Vagina (tissue), 2 donors: ENCODE measurements at regions not wholly inside any gene's neighbourhood (a gene's known extent, or its start where the extent isn't known, plus 50 kb on each side); places are given as distances from the start of the nearest gene placed in this dataset.

Source experiments
- DNase-seq, 2 donors: peaks; one replicate each; pipeline ENCODE4 v3.0.0-alpha.2; 2017; ENCODE audit errors: extremely low spot score in 2 of 2
- H3K27ac ChIP-seq: fragments of 200-600 bp; sonication (generic); one replicate; pipeline ENCODE4 v1.5.1; 2019
- H3K27me3 ChIP-seq: fragments of 200-600 bp; sonication (generic); one replicate; pipeline ENCODE4 v1.5.1; 2019
- H3K36me3 ChIP-seq, 2 donors: fragments of 200-600 bp; sonication (generic); one replicate each; pipeline ENCODE4 v1.5.1; 2017 to 2019
- H3K4me1 ChIP-seq: fragments of 200-600 bp; sonication (generic); one replicate; pipeline ENCODE4 v1.5.1; 2019
- H3K4me3 ChIP-seq, 2 donors: fragments of 200-600 bp; sonication (generic); 1 replicate in 1 of 2; 2 replicates in 1 of 2; pipeline ENCODE4 v1.5.1; 2016 to 2019
- H3K9me3 ChIP-seq: fragments of 200-600 bp; sonication (generic); one replicate; pipeline ENCODE4 v1.5.1; 2019
- CTCF ChIP-seq, 3 experiments: fragments of 450-650 bp in 2 of 3; fragments of 200-600 bp in 1 of 3; sonication (generic) in 1 of 3; IDR thresholded peaks; one replicate each; pipeline ENCODE4 v1.5.1; 2017 to 2019; ENCODE audit warnings: antibody characterized with exemption in 3 of 3, mild to moderate bottlenecking in 2 of 3, moderate library complexity in 2 of 3
- POLR2A ChIP-seq, 2 donors: fragments of 450-650 bp; IDR thresholded peaks; one replicate each; pipeline ENCODE4 v1.6.1; 2017; ENCODE audit warnings: antibody characterized with exemption in 2 of 2, mild to moderate bottlenecking in 2 of 2, moderate library complexity in 2 of 2
- POLR2AphosphoS5 ChIP-seq, 2 donors: sonication (generic); formaldehyde crosslinking; IDR thresholded peaks; one replicate each; pipeline ENCODE4 v1.9.0; 2017; ENCODE audit warnings: antibody characterized with exemption in 2 of 2, mild to moderate bottlenecking in 2 of 2, low read depth in 1 of 2; ENCODE audit not compliant: insufficient read depth in 1 of 2
- intact Hi-C: fragments of 100-400 bp; cut with DNase I; formaldehyde crosslinking; loops from one replicate; pipeline ENCODE4 v1.15.1; 2023

- no peak for DNase-seq
- TF ChIP-seq POLR2AphosphoS5 (IDR thresholded peaks at IDR 0.05; ENCODE audit: insufficient read depth in 1 of 2, low read depth in 1 of 2) = no peak
- TF ChIP-seq POLR2A (IDR thresholded peaks at IDR 0.05) = no peak
- no peak for TF ChIP-seq CTCF (IDR thresholded peaks at IDR 0.05)
- intact Hi-C loops = no loop called here
These were observed 359.1 kb upstream of the RAB6C start for GRCh38 chr2:129620411-129620810.

DNA sequence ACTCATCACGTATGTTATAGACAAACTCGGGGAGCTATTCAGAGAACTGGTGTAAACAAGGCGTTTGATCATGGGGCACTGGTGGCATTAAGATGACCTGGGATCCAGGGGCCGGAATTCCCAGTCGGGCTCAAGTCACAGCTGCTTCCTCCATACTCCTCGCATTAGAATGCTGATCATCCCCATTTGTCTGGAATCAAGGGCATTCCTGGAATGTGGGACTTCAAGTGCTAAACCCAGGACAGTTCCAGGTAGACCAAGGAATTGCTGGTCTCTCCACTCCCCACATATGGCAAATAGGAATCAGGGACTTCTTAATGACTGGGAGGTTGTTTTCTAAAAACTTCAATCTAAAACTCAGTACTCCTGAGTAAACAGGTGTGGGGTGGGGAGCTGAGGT is 355.7 kb upstream of the RAB6C start:
- Histone ChIP-seq H3K27ac (no peak overlapping the region), H3K9me3 (no peaks in the 10 kb centered on the region), H3K4me3 (no peak overlapping the region), H3K4me1 (no peaks in the 10 kb centered on the region), H3K36me3 (no peaks in the 10 kb centered on the region), H3K27me3 (no peaks in the 10 kb centered on the region)
- no peak for TF ChIP-seq POLR2AphosphoS5 (IDR thresholded peaks at IDR 0.05; ENCODE audit: insufficient read depth in 1 of 2, low read depth in 1 of 2)
- TF ChIP-seq POLR2A (IDR thresholded peaks at IDR 0.05) = no peak
- TF ChIP-seq CTCF (IDR thresholded peaks at IDR 0.05) = no peak
- intact Hi-C loops = no loop called here
- DNase-seq = no peak

More at GRCh38 chr2:129620411-129620810, 359.1 kb upstream of the RAB6C start:
- Histone ChIP-seq H3K4me3 (no peak overlapping the region), H3K27ac (no peak overlapping the region), H3K27me3 (no peaks in the 10 kb centered on the region), H3K36me3 (no peaks in the 10 kb centered on the region), H3K9me3 (no peaks in the 10 kb centered on the region), H3K4me1 (no peaks in the 10 kb centered on the region)

DNA sequence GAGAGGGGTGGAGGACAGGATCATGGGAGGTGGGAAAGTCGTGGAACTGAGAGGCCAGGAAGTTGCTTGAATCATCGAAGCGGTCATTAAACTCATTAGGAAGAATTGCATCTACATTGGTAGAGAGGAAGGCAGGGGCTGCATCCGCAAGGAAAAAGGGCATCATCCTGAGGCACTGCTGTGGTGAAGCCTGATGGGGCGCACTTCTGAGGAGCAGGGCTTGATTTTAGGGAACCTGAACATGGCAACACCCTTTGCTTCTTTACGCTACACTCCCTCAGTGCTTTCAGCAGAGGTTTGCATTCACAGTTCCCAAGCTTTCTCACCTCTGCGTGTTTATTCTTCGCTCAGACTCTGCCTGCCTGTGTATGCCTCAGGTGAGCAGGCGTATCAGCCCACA is 352.0 kb upstream of the RAB6C start:
- Histone ChIP-seq H3K9me3 (no peaks in the 10 kb centered on the region), H3K27ac (no peak overlapping the region), H3K4me1 (no peaks in the 10 kb centered on the region), H3K27me3 (no peaks in the 10 kb centered on the region), H3K4me3 (no peak overlapping the region), H3K36me3 (no peaks in the 10 kb centered on the region)
- intact Hi-C loops = no loop called here
- TF ChIP-seq CTCF (IDR thresholded peaks at IDR 0.05) (no peak), POLR2AphosphoS5 (IDR thresholded peaks at IDR 0.05; ENCODE audit: insufficient read depth in 1 of 2, low read depth in 1 of 2) (no peak), POLR2A (IDR thresholded peaks at IDR 0.05) (no peak)
- peak in 1 of 2 donors; percentile 60 for DNase-seq

GRCh38 chr2:129636692-129637091 is 342.8 kb upstream of the RAB6C start:
- no peaks in the 10 kb centered on the region for H3K27me3 ChIP-seq
- intact Hi-C loops = no loop called here
- no peaks in the 10 kb centered on the region for H3K36me3 ChIP-seq
- H3K4me3 ChIP-seq = no peak overlapping the region
- no peak overlapping the region for H3K27ac ChIP-seq
- peak in 1 of 2 donors; percentile 82 for DNase-seq
- H3K4me1 ChIP-seq = no peaks in the 10 kb centered on the region
- H3K9me3 ChIP-seq = no peaks in the 10 kb centered on the region
- TF ChIP-seq POLR2A (IDR thresholded peaks at IDR 0.05) (no peak), CTCF (IDR thresholded peaks at IDR 0.05) (no peak), POLR2AphosphoS5 (IDR thresholded peaks at IDR 0.05; ENCODE audit: insufficient read depth in 1 of 2, low read depth in 1 of 2) (no peak)

GRCh38 chr2:129641371-129641770 is 338.1 kb upstream of the RAB6C start:
- Histone ChIP-seq H3K4me3 (no peak overlapping the region), H3K36me3 (no peaks in the 10 kb centered on the region), H3K27me3 (no peaks in the 10 kb centered on the region), H3K9me3 (no peaks in the 10 kb centered on the region), H3K4me1 (no peaks in the 10 kb centered on the region), H3K27ac (no peak overlapping the region)
- DNase-seq = peak in 1 of 2 donors; percentile 95
- TF ChIP-seq CTCF (IDR thresholded peaks at IDR 0.05) = no peak
- TF ChIP-seq POLR2A (IDR thresholded peaks at IDR 0.05) = no peak
- no peak for TF ChIP-seq POLR2AphosphoS5 (IDR thresholded peaks at IDR 0.05; ENCODE audit: insufficient read depth in 1 of 2, low read depth in 1 of 2)
- intact Hi-C loops = no loop called here
